Prostate gland (tissue), 2 donors: ENCODE measurements at regions not wholly inside any gene's neighbourhood (a gene's known extent, or its start where the extent isn't known, plus 50 kb on each side); places are given as distances from the start of the nearest gene placed in this dataset.
"Not testable (repeated sequence)": the region's sequence is repeated elsewhere in the genome, so short reads cannot be mapped to it uniquely, and the experiment has no call there.

Experiments used
- CTCF ChIP-seq, 4 experiments: fragments of 200-600 bp in 2 of 4; fragments of 450-650 bp in 2 of 4; sonication (generic) in 2 of 4; IDR thresholded peaks; 1 replicate in 3 of 4; 2 replicates in 1 of 4; pipeline ENCODE4 v1.5.1; 2016 to 2019; ENCODE audit warnings: antibody characterized with exemption in 4 of 4, mild to moderate bottlenecking in 2 of 4, moderate library complexity in 2 of 4
- POLR2AphosphoS5 ChIP-seq: sonication (generic); formaldehyde crosslinking; IDR thresholded peaks from one replicate; pipeline ENCODE4 v1.6.1; 2017; ENCODE audit warnings: antibody characterized with exemption

GRCh38 chr7:55722874-55723620 lies 139.5 kb downstream of the SEPTIN14 start:
- TF ChIP-seq POLR2AphosphoS5: not testable (repeated sequence)
- TF ChIP-seq CTCF (IDR thresholded peaks at IDR 0.05): peak in 1 of 4 experiments; percentile 20
